H1 (cell line): ENCODE measurements at regions not wholly inside any gene's neighbourhood (a gene's known extent, or its start where the extent isn't known, plus 50 kb on each side); places are given as distances from the start of the nearest gene placed in this dataset.

Experiments
- CREB1 ChIP-seq: IDR thresholded peaks from 2 replicates; pipeline ENCODE4 v1.6.1; 2012; ENCODE audit warnings: inconsistent platforms
- MAFK ChIP-seq: IDR thresholded peaks from 2 replicates; pipeline ENCODE4 v1.6.1; 2012; ENCODE audit warnings: low read depth, mild to moderate bottlenecking, improper control_type of control experiment, low read length
- RXRA ChIP-seq: IDR thresholded peaks from 2 replicates; pipeline ENCODE4 v1.6.1; 2011; ENCODE audit warnings: low read depth, mild to moderate bottlenecking, low read length, moderate library complexity; ENCODE audit not compliant: insufficient read depth

- TF ChIP-seq RXRA (no peak), MAFK (no peak), CREB1 (no peak)
Observed at GRCh38 chr18:44482761-44483160, 197.9 kb upstream of the SETBP1 start (continued).
